Skeletal muscle tissue (tissue), 3 donors: ENCODE measurements at regions not wholly inside any gene's neighbourhood (a gene's known extent, or its start where the extent isn't known, plus 50 kb on each side); places are given as distances from the start of the nearest gene placed in this dataset.

Experiments
- H3K27ac ChIP-seq: one replicate; pipeline ENCODE4 v1.7.0; 2013; ENCODE audit warnings: mild to moderate bottlenecking, low read depth, low read length, inconsistent platforms
- H3K27me3 ChIP-seq, 3 donors: one replicate each; pipeline ENCODE4 v1.7.0; 2013; ENCODE audit warnings: low read length in 3 of 3; ENCODE audit not compliant: control insufficient read depth in 3 of 3, insufficient read depth in 3 of 3
- H3K36me3 ChIP-seq, 3 donors: one replicate each; pipeline ENCODE4 v1.7.0; 2013; ENCODE audit warnings: low read length in 3 of 3; ENCODE audit not compliant: control insufficient read depth in 3 of 3, insufficient read depth in 3 of 3
- H3K4me1 ChIP-seq, 3 donors: one replicate each; pipeline ENCODE4 v1.7.0; 2013; ENCODE audit warnings: low read length in 3 of 3, mild to moderate bottlenecking in 3 of 3; ENCODE audit not compliant: control insufficient read depth in 3 of 3, insufficient read depth in 3 of 3
- H3K4me3 ChIP-seq, 3 donors: one replicate each; pipeline ENCODE4 v1.7.0; 2013; ENCODE audit warnings: low read length in 3 of 3
- H3K9ac ChIP-seq, 3 donors: one replicate each; pipeline ENCODE4 v1.7.0; 2013; ENCODE audit warnings: low read length in 3 of 3, mild to moderate bottlenecking in 3 of 3, moderate library complexity in 2 of 3, low read depth in 1 of 3
- H3K9me3 ChIP-seq, 3 donors: one replicate each; pipeline ENCODE4 v1.7.0; 2013; ENCODE audit warnings: low read length in 3 of 3; ENCODE audit not compliant: control insufficient read depth in 3 of 3
- donor health status: Osteomylitis.

- peaks cover 7 to 20% (median 9%) of the 10 kb centered on the region in 3 donors for H3K4me1 ChIP-seq
- H3K9ac ChIP-seq = no peak overlapping the region
- peaks cover 0 to 3% (median 0%) of the 10 kb centered on the region in 3 donors for H3K27me3 ChIP-seq
- H3K9me3 ChIP-seq = no peaks in the 10 kb centered on the region
- no peak overlapping the region for H3K4me3 ChIP-seq
- H3K27ac ChIP-seq = no peak overlapping the region
- no peaks in the 10 kb centered on the region for H3K36me3 ChIP-seq
These were observed 192.7 kb upstream of the C1QTNF7 start for GRCh38 chr4:15235135-15235534.

- no peak overlapping the region for H3K9ac ChIP-seq
- H3K27ac ChIP-seq = no peak overlapping the region
These were observed 190.1 kb upstream of the C1QTNF7 start for GRCh38 chr4:15237648-15238230.

GRCh38 chr4:15238720-15239119 is 189.1 kb upstream of the C1QTNF7 start:
- Histone ChIP-seq H3K27ac (no peak overlapping the region), H3K36me3 (no peaks in the 10 kb centered on the region), H3K9me3 (no peaks in the 10 kb centered on the region), H3K9ac (no peak overlapping the region), H3K4me1 (peaks cover 4 to 9% (median 7%) of the 10 kb centered on the region in 3 donors), H3K4me3 (no peak overlapping the region), H3K27me3 (peaks cover 0 to 3% (median 0%) of the 10 kb centered on the region in 3 donors)

More at GRCh38 chr4:15237648-15238230, 190.1 kb upstream of the C1QTNF7 start:
- Histone ChIP-seq H3K9me3 (no peaks in the 10 kb centered on the region), H3K4me1 (peaks cover 7 to 12% (median 9%) of the 10 kb centered on the region in 3 donors), H3K4me3 (no peak overlapping the region), H3K27me3 (peaks cover 0 to 3% (median 0%) of the 10 kb centered on the region in 3 donors), H3K36me3 (no peaks in the 10 kb centered on the region)

GRCh38 chr4:15239866-15240265 is 188.0 kb upstream of the C1QTNF7 start:
- Histone ChIP-seq H3K9ac (no peak overlapping the region), H3K36me3 (no peaks in the 10 kb centered on the region), H3K4me1 (peaks cover 4 to 7% (median 6%) of the 10 kb centered on the region in 3 donors), H3K9me3 (no peaks in the 10 kb centered on the region), H3K27me3 (peaks cover 0 to 3% (median 0%) of the 10 kb centered on the region in 3 donors), H3K4me3 (no peak overlapping the region), H3K27ac (no peak overlapping the region)

GRCh38 chr4:15240764-15241163 is 187.1 kb upstream of the C1QTNF7 start:
- H3K4me1 ChIP-seq = peaks cover 4 to 7% (median 6%) of the 10 kb centered on the region in 3 donors
- no peak overlapping the region for H3K4me3 ChIP-seq
- no peaks in the 10 kb centered on the region for H3K9me3 ChIP-seq
- H3K27ac ChIP-seq = no peak overlapping the region
- no peaks in the 10 kb centered on the region for H3K36me3 ChIP-seq
- H3K27me3 ChIP-seq = peaks cover 0 to 2% (median 0%) of the 10 kb centered on the region in 3 donors
- no peak overlapping the region for H3K9ac ChIP-seq

- Histone ChIP-seq H3K4me3 (no peak overlapping the region), H3K9ac (no peak overlapping the region), H3K4me1 (peaks cover 4 to 7% (median 6%) of the 10 kb centered on the region in 3 donors), H3K27ac (no peak overlapping the region), H3K27me3 (no peaks in the 10 kb centered on the region), H3K9me3 (no peaks in the 10 kb centered on the region), H3K36me3 (no peaks in the 10 kb centered on the region)
These were observed 185.8 kb upstream of the C1QTNF7 start for GRCh38 chr4:15242021-15242420.

- Histone ChIP-seq H3K36me3 (no peaks in the 10 kb centered on the region), H3K9me3 (no peaks in the 10 kb centered on the region), H3K9ac (no peak overlapping the region), H3K4me3 (no peak overlapping the region), H3K27me3 (no peaks in the 10 kb centered on the region), H3K27ac (no peak overlapping the region), H3K4me1 (peaks cover 0 to 3% (median 0%) of the 10 kb centered on the region in 3 donors)
These were observed 183.5 kb upstream of the C1QTNF7 start for GRCh38 chr4:15244354-15244753.

- no peaks in the 10 kb centered on the region for H3K36me3 ChIP-seq
- no peak overlapping the region for H3K4me3 ChIP-seq
- H3K27me3 ChIP-seq = no peaks in the 10 kb centered on the region
- no peaks in the 10 kb centered on the region for H3K9me3 ChIP-seq
- H3K27ac ChIP-seq = no peak overlapping the region
- no peaks in the 10 kb centered on the region for H3K4me1 ChIP-seq
- no peak overlapping the region for H3K9ac ChIP-seq
These were observed 182.8 kb upstream of the C1QTNF7 start for GRCh38 chr4:15245006-15245530.

- Histone ChIP-seq H3K4me3 (no peak overlapping the region), H3K9me3 (no peaks in the 10 kb centered on the region), H3K27me3 (no peaks in the 10 kb centered on the region), H3K27ac (no peak overlapping the region), H3K4me1 (no peaks in the 10 kb centered on the region), H3K36me3 (no peaks in the 10 kb centered on the region), H3K9ac (no peak overlapping the region)
These were observed 177.8 kb upstream of the C1QTNF7 start for GRCh38 chr4:15250021-15250441.

GRCh38 chr4:15253349-15253748 is 174.5 kb upstream of the C1QTNF7 start:
- H3K4me3 ChIP-seq = no peak overlapping the region
- no peak overlapping the region for H3K27ac ChIP-seq
- no peaks in the 10 kb centered on the region for H3K9me3 ChIP-seq
- no peaks in the 10 kb centered on the region for H3K4me1 ChIP-seq
- H3K9ac ChIP-seq = no peak overlapping the region
- no peaks in the 10 kb centered on the region for H3K27me3 ChIP-seq
- H3K36me3 ChIP-seq = no peaks in the 10 kb centered on the region
